GM12891 (cell line): ENCODE measurements at regions not wholly inside any gene's neighbourhood (a gene's known extent, or its start where the extent isn't known, plus 50 kb on each side); places are given as distances from the start of the nearest gene placed in this dataset.

ENCODE experiments used
- PAX5 ChIP-seq: IDR thresholded peaks from 2 replicates; pipeline ENCODE4 v1.6.1; 2011; ENCODE audit warnings: low read length, moderate library complexity, mild to moderate bottlenecking; ENCODE audit not compliant: insufficient read depth, severe bottlenecking
- POLR2A ChIP-seq: IDR thresholded peaks from 2 replicates; pipeline ENCODE4 v1.6.1; 2011; ENCODE audit warnings: low read depth, low read length, control low read depth
- POLR2AphosphoS5 ChIP-seq: IDR thresholded peaks from 2 replicates; pipeline ENCODE4 v1.6.1; 2011; ENCODE audit warnings: low read depth, low read length, control low read depth
- POU2F2 ChIP-seq: IDR thresholded peaks from 2 replicates; pipeline ENCODE4 v1.6.1; 2011; ENCODE audit warnings: low read depth, mild to moderate bottlenecking, control low read depth, low read length, moderate library complexity
- SPI1 ChIP-seq: IDR thresholded peaks from 2 replicates; pipeline ENCODE4 v1.6.1; 2011; ENCODE audit warnings: low read depth, low read length, control low read depth
- TAF1 ChIP-seq: IDR thresholded peaks from 2 replicates; pipeline ENCODE4 v1.6.1; 2011; ENCODE audit warnings: low read depth, low read length, control low read depth

- TF ChIP-seq POLR2AphosphoS5 (no peak), POLR2A (no peak), POU2F2 (no peak), TAF1 (no peak), SPI1 (no peak), PAX5 (no peak)
These were observed 346.9 kb upstream of the PSMD7 start for GRCh38 chr16:73949574-73950320.
